Lung (tissue), 11 donors: ENCODE measurements at regions not wholly inside any gene's neighbourhood (a gene's known extent, or its start where the extent isn't known, plus 50 kb on each side); places are given as distances from the start of the nearest gene placed in this dataset.

ENCODE experiments used
- ATAC-seq: fragments of 200-7000 bp; cut with Tn5 transposase; one replicate; pipeline ENCODE4 v1.9.1; 2020; ENCODE audit warnings: moderate number of reproducible peaks; ENCODE audit not compliant: insufficient read depth, low FRiP score
- DNase-seq, 3 donors: peaks; one replicate each; pipeline ENCODE4 v3.0.0-alpha.2; 2013 to 2017
- H3K27ac ChIP-seq, 2 donors: one replicate each; pipeline ENCODE4 v1.5.1; 2013; ENCODE audit warnings: mild to moderate bottlenecking in 2 of 2, moderate library complexity in 2 of 2, control low read depth in 1 of 2, inconsistent platforms in 1 of 2, low read depth in 1 of 2, low read length in 1 of 2
- H3K27me3 ChIP-seq, 3 donors: one replicate each; pipeline ENCODE4 v1.5.1; 2013; ENCODE audit warnings: low read length in 2 of 3; ENCODE audit not compliant: control insufficient read depth in 3 of 3, insufficient read depth in 3 of 3
- H3K36me3 ChIP-seq, 4 donors: one replicate each; pipeline ENCODE4 v1.5.1; 2013; ENCODE audit warnings: low read length in 4 of 4, mild to moderate bottlenecking in 1 of 4, moderate library complexity in 1 of 4; ENCODE audit not compliant: control insufficient read depth in 4 of 4, insufficient read depth in 4 of 4
- H3K4me1 ChIP-seq, 5 donors: one replicate each; pipeline ENCODE4 v1.5.1; 2013; ENCODE audit warnings: low read length in 5 of 5, mild to moderate bottlenecking in 2 of 5, moderate library complexity in 1 of 5; ENCODE audit not compliant: control insufficient read depth in 5 of 5, insufficient read depth in 5 of 5
- H3K4me3 ChIP-seq: one replicate; pipeline ENCODE4 v1.5.1; 2013; ENCODE audit warnings: mild to moderate bottlenecking, control low read depth, moderate library complexity
- H3K9ac ChIP-seq, 2 donors: one replicate each; pipeline ENCODE4 v1.5.1; 2013; ENCODE audit warnings: low read length in 2 of 2, control low read depth in 1 of 2; ENCODE audit not compliant: insufficient read depth in 1 of 2
- H3K9me3 ChIP-seq, 4 donors: one replicate each; pipeline ENCODE4 v1.5.1; 2013; ENCODE audit warnings: low read length in 3 of 4, mild to moderate bottlenecking in 1 of 4, moderate library complexity in 1 of 4; ENCODE audit not compliant: control insufficient read depth in 4 of 4, insufficient read depth in 3 of 4
- CTCF ChIP-seq: IDR thresholded peaks from 2 replicates; pipeline ENCODE4 v1.5.1; 2012; ENCODE audit warnings: mild to moderate bottlenecking; ENCODE audit errors: control extremely low read depth, extremely low read depth
- WGBS, 2 donors: extraction: QIAGEN DNeasy Blood & Tissue Kit; methylation state at CpG; one replicate each; pipeline ENCODE4 v1.1.7; 2013; 5-methylcytosine and 5-hydroxymethylcytosine counted together
- donor health status: control.
- donor health status: control.
- donor health status: Bipolar disorder and iron deficiency.
- donor health status: healthy.
- donor health status: DM: yes; HTN: yes; CAD: no.

GRCh38 chr18:31227497-31228229, 65.0 kb upstream of the DSC1 start:
- ATAC-seq (no peak), DNase-seq (no peak)
- H3K27ac ChIP-seq = peak overlapping the region in 1 of 2 donors; percentile 43
- H3K4me1 ChIP-seq = peaks cover 0 to 8% (median 0%) of the 10 kb centered on the region in 5 donors
- no peak overlapping the region for H3K9ac ChIP-seq
- H3K4me3 ChIP-seq = no peak overlapping the region
- peaks cover 0 to 4% (median 0%) of the 10 kb centered on the region in 4 donors for H3K9me3 ChIP-seq
- no peaks in the 10 kb centered on the region for H3K27me3 ChIP-seq
- TF ChIP-seq CTCF = no peak
- 47 to 98% methylated on average over 1 of the region's 1 CpG for WGBS, 2 donors
- H3K36me3 ChIP-seq = no peaks in the 10 kb centered on the region

GRCh38 chr18:31229829-31230228, 67.2 kb upstream of the DSC1 start:
- H3K4me3 ChIP-seq = no peak overlapping the region
- DNase-seq (no peak), ATAC-seq (no peak)
- WGBS, 2 donors = 68 to 82% methylated on average over 2 of the region's 2 CpGs
- no peak overlapping the region for H3K27ac ChIP-seq
- no peaks in the 10 kb centered on the region for H3K27me3 ChIP-seq
- H3K9me3 ChIP-seq = peaks cover 0 to 2% (median 0%) of the 10 kb centered on the region in 4 donors
- no peak for TF ChIP-seq CTCF
- H3K36me3 ChIP-seq = no peaks in the 10 kb centered on the region
- H3K9ac ChIP-seq = no peak overlapping the region
- H3K4me1 ChIP-seq = peaks cover 0 to 12% (median 0%) of the 10 kb centered on the region in 5 donors

GRCh38 chr18:31230495-31230894, 67.8 kb upstream of the DSC1 start:
- DNase-seq (no peak), ATAC-seq (no peak)
- Histone ChIP-seq H3K9ac (no peak overlapping the region), H3K4me1 (peaks cover 0 to 12% (median 0%) of the 10 kb centered on the region in 5 donors), H3K4me3 (no peak overlapping the region), H3K27ac (no peak overlapping the region), H3K9me3 (peaks cover 0 to 2% (median 0%) of the 10 kb centered on the region in 4 donors), H3K36me3 (no peaks in the 10 kb centered on the region), H3K27me3 (no peaks in the 10 kb centered on the region)
- WGBS, 2 donors = 58 to 90% methylated on average over 3 of the region's 3 CpGs
- no peak for TF ChIP-seq CTCF
